HCT116 (cell line): ENCODE measurements at regions not wholly inside any gene's neighbourhood (a gene's known extent, or its start where the extent isn't known, plus 50 kb on each side); places are given as distances from the start of the nearest gene placed in this dataset.

ENCODE experiments used
- ATAC-seq: fragments of 200-7000 bp; cut with Tn5 transposase; 2 replicates; pipeline ENCODE4 v1.9.1; 2020; ENCODE audit warnings: mild to moderate bottlenecking, moderate library complexity
- BruUV-seq: library from RNA; stranded (reverse); fragments of 400-500 nt; replicated peaks from 2 replicates; lab custom pipeline; 2021; lab: Mats Ljungman, UMichigan
- CTCF ChIA-PET: fragments of 300-600 bp; sonication (Branson Sonifier 250); formaldehyde crosslinking; loops from one replicate; lab custom pipeline; 2021; ENCODE audit warnings: antibody characterized with exemption; lab: Charles Lee
- POLR2A ChIA-PET: fragments of 300-600, 350-600 bp; sonication (Branson Sonifier 250); formaldehyde crosslinking; loops from one replicate; lab custom pipeline; 2021; ENCODE audit warnings: antibody characterized with exemption; lab: Charles Lee
- RAD21 ChIA-PET, 2 experiments: fragments of 300-600 bp; sonication (Branson Sonifier 250); formaldehyde crosslinking; loops; one replicate each; lab custom pipeline; 2023; ENCODE audit warnings: low total read pairs in 2 of 2; ENCODE audit not compliant: uncharacterized antibody in 2 of 2, unreplicated experiment in 2 of 2, low non-redundant PET in 1 of 2; lab: Charles Lee
- DNase-seq: peaks from one replicate; pipeline ENCODE4 v3.0.0-alpha.2; 2010; ENCODE audit warnings: low read depth, low spot score
- H2AFZ ChIP-seq: fragments of 200-600 bp; shearing (Covaris generic), sonication (generic); 2 replicates; pipeline ENCODE4 v1.6.1; 2017; ENCODE audit warnings: low read depth, mixed run types, mixed read lengths, antibody characterized with exemption, low read length; ENCODE audit not compliant: poor library complexity, severe bottlenecking
- H3K27ac ChIP-seq: 2 replicates; pipeline ENCODE4 v1.5.1; 2012; ENCODE audit warnings: low read depth, low read length
- H3K27me3 ChIP-seq: fragments of 200-600 bp; sonication (generic); 2 replicates; pipeline ENCODE4 v1.6.1; 2016; ENCODE audit warnings: mixed run types, low read length, mixed read lengths; ENCODE audit not compliant: insufficient read depth
- H3K36me3 ChIP-seq, 2 experiments: fragments of 200-500 bp in 1 of 2; fragments of 200-600 bp in 1 of 2; sonication (Bioruptor generic) in 1 of 2; sonication (generic) in 1 of 2; 2 replicates each; pipeline versions ENCODE4 v1.5.1 to v1.6.1; 2014 to 2016; ENCODE audit warnings: low read length in 2 of 2, inconsistent platforms in 1 of 2, mixed read lengths in 1 of 2, mixed run types in 1 of 2; ENCODE audit not compliant: insufficient read depth in 2 of 2, control insufficient read depth in 1 of 2
- H3K4me1 ChIP-seq, 2 experiments: fragments of 200-600 bp in 1 of 2; sonication (generic) in 1 of 2; 2 replicates each; pipeline versions ENCODE4 v1.5.1 to v1.6.1; 2012 to 2017; ENCODE audit warnings: low read length in 2 of 2, inconsistent platforms in 1 of 2, mild to moderate bottlenecking in 1 of 2, mixed read lengths in 1 of 2, mixed run types in 1 of 2, moderate library complexity in 1 of 2; ENCODE audit not compliant: insufficient read depth in 2 of 2, control insufficient read depth in 1 of 2
- H3K4me2 ChIP-seq: fragments of 200-600 bp; sonication (generic); 2 replicates; pipeline ENCODE4 v1.6.1; 2017; ENCODE audit warnings: mixed run types, low read length, mixed read lengths
- H3K4me3 ChIP-seq, 2 experiments: fragments of 200-600 bp in 1 of 2; sonication (generic) in 1 of 2; replicated peaks in 1 of 2; 2 replicates each; pipeline ENCODE4 v1.5.1; 2011 to 2016; ENCODE audit warnings: low read length in 2 of 2, control low read depth in 1 of 2, low read depth in 1 of 2, mild to moderate bottlenecking in 1 of 2, mixed read lengths in 1 of 2, mixed run types in 1 of 2
- H3K79me2 ChIP-seq: fragments of 200-600 bp; sonication (generic); 2 replicates; pipeline ENCODE4 v1.6.1; 2017; ENCODE audit warnings: mild to moderate bottlenecking, mixed run types, low read length, moderate library complexity, mixed read lengths; ENCODE audit not compliant: insufficient read depth
- H3K9ac ChIP-seq: fragments of 200-600 bp; sonication (generic); 2 replicates; pipeline ENCODE4 v1.6.1; 2016; ENCODE audit warnings: low read length, mixed read lengths
- H3K9me2 ChIP-seq: fragments of 200-600 bp; sonication (generic), shearing (Covaris generic); 2 replicates; pipeline ENCODE4 v1.6.1; 2017; ENCODE audit warnings: mixed run types, mild to moderate bottlenecking, moderate library complexity; ENCODE audit not compliant: insufficient read depth
- H3K9me3 ChIP-seq, 2 experiments: fragments of 200-500 bp in 1 of 2; fragments of 200-600 bp in 1 of 2; sonication (Bioruptor generic) in 1 of 2; sonication (generic) in 1 of 2; 2 replicates each; pipeline ENCODE4 v1.6.1; 2014 to 2017; ENCODE audit warnings: low read length in 2 of 2, mixed read lengths in 2 of 2, inconsistent platforms in 1 of 2, low read depth in 1 of 2, mild to moderate bottlenecking in 1 of 2, mixed run types in 1 of 2, moderate library complexity in 1 of 2; ENCODE audit not compliant: control insufficient read depth in 1 of 2, insufficient read depth in 1 of 2
- H4K20me1 ChIP-seq: fragments of 200-600 bp; sonication (generic), shearing (Covaris generic); 2 replicates; pipeline ENCODE4 v1.6.1; 2017; ENCODE audit warnings: mixed run types, mild to moderate bottlenecking, moderate library complexity; ENCODE audit not compliant: insufficient read depth
- CBX3 ChIP-seq: IDR thresholded peaks from 2 replicates; pipeline ENCODE4 v1.6.1; 2012; ENCODE audit warnings: low read depth
- EGR1 ChIP-seq: IDR thresholded peaks from 2 replicates; pipeline ENCODE4 v1.6.1; 2012; ENCODE audit warnings: low read depth
- ELF1 ChIP-seq: IDR thresholded peaks from 2 replicates; pipeline ENCODE4 v1.6.1; 2012; ENCODE audit warnings: low read depth, borderline replicate concordance
- EZH2phosphoT487 ChIP-seq: fragments of 200-600 bp; IDR thresholded peaks from 2 replicates; pipeline ENCODE4 v1.6.1; 2018; ENCODE audit warnings: antibody characterized with exemption, borderline replicate concordance
- FOSL1 ChIP-seq: IDR thresholded peaks from 2 replicates; pipeline ENCODE4 v1.6.1; 2012; ENCODE audit warnings: low read depth
- JUND ChIP-seq: IDR thresholded peaks from 2 replicates; pipeline ENCODE4 v1.6.1; 2012
- POLR2AphosphoS5 ChIP-seq: IDR thresholded peaks from 2 replicates; pipeline ENCODE4 v1.6.1; 2011; ENCODE audit warnings: mild to moderate bottlenecking, low read depth, low read length, moderate library complexity
- RAD21 ChIP-seq: IDR thresholded peaks from 2 replicates; pipeline ENCODE4 v1.6.1; 2012; ENCODE audit warnings: low read depth, mild to moderate bottlenecking
- SIN3A ChIP-seq: IDR thresholded peaks from 2 replicates; pipeline ENCODE4 v1.6.1; 2012; ENCODE audit warnings: low read depth
- SP1 ChIP-seq: IDR thresholded peaks from 2 replicates; pipeline ENCODE4 v1.6.1; 2012; ENCODE audit warnings: low read depth
- TCF7L2 ChIP-seq: IDR thresholded peaks from 2 replicates; pipeline ENCODE4 v1.7.0; 2011; ENCODE audit warnings: borderline replicate concordance, inconsistent platforms; ENCODE audit not compliant: insufficient read depth, insufficient read length; ENCODE audit errors: extremely low read depth
- YY1 ChIP-seq: IDR thresholded peaks from 2 replicates; pipeline ENCODE4 v1.6.1; 2011; ENCODE audit warnings: low read length, low read depth, moderate library complexity, mild to moderate bottlenecking; ENCODE audit not compliant: insufficient replicate concordance; ENCODE audit errors: extremely low read depth
- ZFX ChIP-seq: fragments of 450-650 bp; IDR thresholded peaks from 2 replicates; pipeline ENCODE4 v1.6.1; 2017
- ZNF274 ChIP-seq: fragments of 200-500 bp; sonication (Bioruptor generic); IDR thresholded peaks from 2 replicates; pipeline ENCODE4 v1.6.1; 2014; ENCODE audit warnings: mild to moderate bottlenecking, low read depth, low read length, inconsistent platforms
- intact Hi-C: fragments of 100-400 bp; cut with micrococcal nuclease; formaldehyde crosslinking; loops from 2 replicates; pipeline ENCODE4 v1.10.0; 2022
- TF ChIP-seq, protein P1 (sequence below): IDR thresholded peaks from 2 replicates; pipeline ENCODE4 v1.6.1; 2012; ENCODE audit warnings: low read depth

GRCh38 chr1:244305776-244306341 lies 145.8 kb downstream of the ADSS2 start:
- Histone ChIP-seq H3K27me3 (no peaks in the 10 kb centered on the region), H3K36me3 (no peaks in the 10 kb centered on the region), H3K27ac (no peak overlapping the region), H3K9ac (no peak overlapping the region), H3K79me2 (no peaks in the 10 kb centered on the region), H3K9me2 (no peaks in the 10 kb centered on the region)
- CTCF ChIA-PET = no interaction called here
- no peak for DNase-seq
- intact Hi-C loops = no loop called here
- ATAC-seq = no peak
- RAD21 ChIA-PET = no interaction called here
- POLR2A ChIA-PET = no interaction called here
- no TSS peak for BruUV-seq
- TF ChIP-seq JUND (no peak), SP1 (no peak), YY1 (no peak), RAD21 (no peak), ELF1 (no peak), FOSL1 (no peak), CBX3 (no peak), EGR1 (no peak), EZH2phosphoT487 (no peak), ZNF274 (no peak), POLR2AphosphoS5 (no peak), ZFX (no peak), TCF7L2 (no peak), SIN3A (no peak)
- TF ChIP-seq, protein P1, sequence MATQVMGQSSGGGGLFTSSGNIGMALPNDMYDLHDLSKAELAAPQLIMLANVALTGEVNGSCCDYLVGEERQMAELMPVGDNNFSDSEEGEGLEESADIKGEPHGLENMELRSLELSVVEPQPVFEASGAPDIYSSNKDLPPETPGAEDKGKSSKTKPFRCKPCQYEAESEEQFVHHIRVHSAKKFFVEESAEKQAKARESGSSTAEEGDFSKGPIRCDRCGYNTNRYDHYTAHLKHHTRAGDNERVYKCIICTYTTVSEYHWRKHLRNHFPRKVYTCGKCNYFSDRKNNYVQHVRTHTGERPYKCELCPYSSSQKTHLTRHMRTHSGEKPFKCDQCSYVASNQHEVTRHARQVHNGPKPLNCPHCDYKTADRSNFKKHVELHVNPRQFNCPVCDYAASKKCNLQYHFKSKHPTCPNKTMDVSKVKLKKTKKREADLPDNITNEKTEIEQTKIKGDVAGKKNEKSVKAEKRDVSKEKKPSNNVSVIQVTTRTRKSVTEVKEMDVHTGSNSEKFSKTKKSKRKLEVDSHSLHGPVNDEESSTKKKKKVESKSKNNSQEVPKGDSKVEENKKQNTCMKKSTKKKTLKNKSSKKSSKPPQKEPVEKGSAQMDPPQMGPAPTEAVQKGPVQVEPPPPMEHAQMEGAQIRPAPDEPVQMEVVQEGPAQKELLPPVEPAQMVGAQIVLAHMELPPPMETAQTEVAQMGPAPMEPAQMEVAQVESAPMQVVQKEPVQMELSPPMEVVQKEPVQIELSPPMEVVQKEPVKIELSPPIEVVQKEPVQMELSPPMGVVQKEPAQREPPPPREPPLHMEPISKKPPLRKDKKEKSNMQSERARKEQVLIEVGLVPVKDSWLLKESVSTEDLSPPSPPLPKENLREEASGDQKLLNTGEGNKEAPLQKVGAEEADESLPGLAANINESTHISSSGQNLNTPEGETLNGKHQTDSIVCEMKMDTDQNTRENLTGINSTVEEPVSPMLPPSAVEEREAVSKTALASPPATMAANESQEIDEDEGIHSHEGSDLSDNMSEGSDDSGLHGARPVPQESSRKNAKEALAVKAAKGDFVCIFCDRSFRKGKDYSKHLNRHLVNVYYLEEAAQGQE = no peak
- TF ChIP-seq, all 23 proteins: peak for 0
- Histone ChIP-seq H3K9me3 (no peaks in the 10 kb centered on the region), H3K4me1 (peaks cover 0 to 15% of the 10 kb centered on the region in 2 experiments; a peak in 2 of 4 replicates), H2AFZ (no peak overlapping the region), H4K20me1 (no peaks in the 10 kb centered on the region), H3K4me2 (no peak overlapping the region), H3K4me3 (no peak overlapping the region)
